ENCODE measurements at regions not wholly inside any gene's neighbourhood (a gene's known extent, or its start where the extent isn't known, plus 50 kb on each side); places are given as distances from the start of the nearest gene placed in this dataset.
"Not testable (repeated sequence)": the region's sequence is repeated elsewhere in the genome, so short reads cannot be mapped to it uniquely, and the experiment has no call there.

- DNase-seq: no peak
Observed at GRCh38 chr12:68425998-68426397, 93.8 kb upstream of the MDM1 start.

- no peak for DNase-seq
Observed at GRCh38 chr12:68428211-68428610, 96.0 kb upstream of the MDM1 start.

DNA sequence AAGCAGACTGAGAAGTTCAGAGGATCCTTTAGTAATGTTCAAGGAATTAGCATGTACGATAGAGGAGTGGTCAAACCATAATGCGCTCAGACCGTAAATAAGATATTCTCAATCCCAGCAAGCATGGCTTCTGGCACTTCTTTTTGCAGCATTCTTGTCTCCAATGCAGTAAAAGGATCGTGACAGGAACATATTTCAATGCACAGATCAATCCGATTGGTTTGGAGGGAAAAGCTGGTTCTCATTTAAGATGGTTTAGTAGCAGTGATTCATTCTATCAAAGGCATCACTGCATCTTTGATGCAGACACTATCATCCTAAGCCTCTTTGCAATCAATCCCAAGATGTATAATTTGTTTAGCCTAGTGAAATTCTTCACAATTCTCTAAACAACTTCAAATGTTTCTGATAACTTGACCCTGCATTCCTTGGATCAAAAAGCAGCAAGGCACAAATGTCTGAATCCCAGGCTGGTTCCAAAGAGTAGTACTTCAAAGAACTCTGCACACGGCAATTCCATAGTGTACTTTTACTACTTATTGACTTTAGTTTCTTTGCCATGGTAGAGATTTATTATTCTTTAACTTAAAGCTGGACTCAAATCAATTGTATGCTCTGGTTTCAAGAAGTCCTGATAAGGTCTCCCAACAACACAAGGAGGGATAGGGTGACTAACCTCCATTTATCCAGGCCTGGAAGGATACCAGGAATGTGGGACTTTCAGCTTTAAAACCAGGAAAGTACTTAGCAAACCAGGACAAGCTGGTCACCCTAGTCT, 96.8 kb upstream of the MDM1 start:
- no peak for DNase-seq

- no peak for DNase-seq
Observed at GRCh38 chr12:68429696-68430095, 97.5 kb upstream of the MDM1 start.

DNA sequence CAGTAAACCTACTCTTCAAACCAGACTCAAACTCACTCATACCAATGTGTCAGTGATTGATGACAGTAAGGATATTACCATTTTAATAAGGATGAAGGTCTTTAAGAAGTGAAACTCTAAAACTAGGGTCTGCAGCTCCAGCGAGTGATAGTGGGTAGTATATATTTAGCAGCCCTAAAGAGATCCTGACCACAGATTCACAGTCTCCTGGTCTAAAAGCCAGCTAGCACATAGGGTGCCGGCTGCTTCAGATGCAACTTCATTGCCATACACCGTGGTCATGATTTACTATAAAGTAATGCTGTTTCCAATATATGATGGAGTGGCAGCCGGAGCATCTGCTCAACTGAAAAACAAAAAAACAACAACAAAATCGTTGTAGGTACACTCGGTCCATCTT, 99.6 kb upstream of the MDM1 start:
- DNase-seq: no peak

DNA sequence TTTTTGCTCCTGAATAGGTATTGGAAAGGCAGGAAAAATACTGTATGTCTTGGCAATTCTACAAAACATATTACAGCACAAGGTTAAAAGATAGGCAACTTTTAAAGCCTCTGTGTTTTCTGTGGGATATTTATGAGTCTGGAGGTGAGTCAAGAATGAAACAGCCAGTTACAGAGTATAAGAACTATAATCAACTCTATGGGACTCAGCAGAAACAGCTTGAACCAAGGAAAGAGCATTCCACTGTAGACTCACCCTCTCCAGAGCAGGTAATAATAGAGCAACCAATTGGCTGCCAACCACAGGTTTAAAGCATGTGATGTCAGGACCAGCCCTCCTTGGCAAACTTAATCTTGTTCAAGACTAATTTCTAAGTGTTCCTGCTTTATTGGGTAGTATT, 100.5 kb upstream of the MDM1 start:
- no peak for DNase-seq

- DNase-seq: no peak
Observed at GRCh38 chr12:68434391-68435298, 102.5 kb upstream of the MDM1 start.

DNA sequence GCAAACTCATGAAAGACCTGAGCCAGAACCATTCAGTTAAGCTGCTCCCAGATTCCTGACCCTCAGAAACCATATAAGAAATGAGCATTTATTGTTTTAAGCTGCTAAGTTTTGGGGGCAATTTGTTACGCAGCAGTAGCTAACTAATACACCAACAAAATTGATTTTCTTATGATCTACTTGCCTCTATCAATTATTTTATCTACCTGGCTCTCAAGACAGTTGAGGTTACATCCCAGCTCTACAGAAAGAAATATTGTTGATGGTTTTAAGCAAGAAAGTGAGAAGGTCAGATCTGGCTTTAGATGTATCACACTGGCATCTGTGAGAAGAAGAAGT, 103.1 kb upstream of the MDM1 start:
- DNase-seq: no peak

DNA sequence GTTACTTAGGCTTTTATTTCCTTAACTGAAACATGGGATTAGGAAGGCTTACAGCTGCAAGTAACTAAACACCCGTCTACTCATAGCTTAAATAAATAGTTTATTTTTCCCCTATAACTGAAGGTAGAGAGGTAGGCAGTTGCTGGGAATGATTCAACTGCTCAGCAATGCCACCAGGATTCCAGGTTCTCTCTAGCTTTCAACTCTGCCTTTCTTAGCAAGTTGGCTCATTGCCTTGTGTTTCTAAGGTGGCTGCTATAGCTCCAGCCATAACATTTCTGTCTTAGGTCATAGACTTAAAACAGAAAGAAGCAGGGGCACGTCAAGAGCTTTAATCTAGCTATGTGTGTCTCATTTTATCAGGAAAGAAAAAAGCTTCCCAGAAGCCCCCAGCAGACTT, 103.7 kb upstream of the MDM1 start:
- no peak for DNase-seq

DNA sequence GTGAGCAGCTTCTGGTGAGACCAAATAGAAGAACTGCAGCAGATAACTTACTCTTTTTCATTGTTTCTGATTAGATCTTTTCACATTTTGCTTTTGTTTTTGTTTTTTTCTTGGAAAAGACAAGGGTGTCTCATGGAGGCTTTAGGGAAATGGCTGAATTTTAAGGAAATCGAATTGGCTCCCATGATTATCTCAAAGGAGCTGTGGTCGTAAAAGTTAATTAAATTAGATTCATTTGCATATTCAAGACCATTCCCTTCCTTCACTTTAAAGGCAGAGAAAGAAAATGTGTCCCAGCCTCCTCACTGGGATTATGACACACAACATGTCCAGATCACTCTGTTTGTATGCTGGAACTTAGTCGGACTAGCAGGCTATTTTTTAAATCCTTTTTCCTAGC, 106.4 kb upstream of the MDM1 start:
- DNase-seq: no peak

DNA sequence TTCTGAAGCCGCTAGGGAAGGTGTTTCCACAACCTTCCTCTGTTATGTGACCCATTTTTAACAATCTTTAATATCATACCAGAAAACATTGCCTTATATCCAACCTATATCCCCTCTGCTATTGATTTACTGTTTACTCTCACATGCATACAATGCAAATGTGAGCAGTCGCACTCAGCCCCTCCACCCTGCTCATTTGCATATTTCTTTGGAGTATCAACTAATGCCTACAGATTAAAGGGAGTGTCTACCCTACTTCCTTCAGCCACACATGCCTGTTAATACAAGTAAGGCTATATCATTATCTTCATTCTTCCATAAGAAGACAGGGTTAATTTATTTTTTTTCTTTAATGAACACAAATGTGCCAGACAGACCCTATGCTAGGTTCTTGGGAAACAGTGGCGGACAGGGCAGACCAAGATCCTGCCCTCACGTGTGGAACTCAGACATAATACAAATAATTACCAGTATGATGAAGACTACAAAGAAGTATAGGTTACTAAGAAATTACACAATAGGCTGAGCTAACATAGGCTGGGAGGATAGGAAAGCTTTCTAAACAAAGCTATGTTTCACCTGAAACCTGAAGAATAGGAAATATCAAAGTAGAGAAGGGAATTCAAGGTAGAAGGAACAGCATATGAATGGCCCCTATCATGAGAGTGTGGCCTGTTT, 107.3 kb upstream of the MDM1 start:
- DNase-seq: no peak

GRCh38 chr12:68440068-68440581, 108.0 kb upstream of the MDM1 start:
- DNase-seq: no peak

DNA sequence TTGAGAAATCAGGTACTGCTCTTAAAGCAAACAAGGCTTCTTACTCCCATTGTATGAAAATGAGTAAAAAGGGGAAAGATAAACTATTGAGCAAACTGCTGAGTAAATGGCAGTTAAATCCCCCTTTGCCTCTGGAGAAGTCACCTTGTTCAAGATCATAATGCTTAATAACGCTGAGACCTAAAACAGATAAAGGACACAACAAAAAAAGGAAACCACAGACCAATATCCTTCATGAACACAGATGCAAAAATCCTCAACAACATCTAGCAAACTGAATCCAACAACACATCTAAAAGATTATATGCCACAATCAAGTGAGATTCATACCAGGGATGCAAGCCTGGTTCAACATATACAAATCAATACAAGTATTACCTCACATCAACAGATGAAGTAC, 109.0 kb upstream of the MDM1 start:
- DNase-seq: no peak

DNA sequence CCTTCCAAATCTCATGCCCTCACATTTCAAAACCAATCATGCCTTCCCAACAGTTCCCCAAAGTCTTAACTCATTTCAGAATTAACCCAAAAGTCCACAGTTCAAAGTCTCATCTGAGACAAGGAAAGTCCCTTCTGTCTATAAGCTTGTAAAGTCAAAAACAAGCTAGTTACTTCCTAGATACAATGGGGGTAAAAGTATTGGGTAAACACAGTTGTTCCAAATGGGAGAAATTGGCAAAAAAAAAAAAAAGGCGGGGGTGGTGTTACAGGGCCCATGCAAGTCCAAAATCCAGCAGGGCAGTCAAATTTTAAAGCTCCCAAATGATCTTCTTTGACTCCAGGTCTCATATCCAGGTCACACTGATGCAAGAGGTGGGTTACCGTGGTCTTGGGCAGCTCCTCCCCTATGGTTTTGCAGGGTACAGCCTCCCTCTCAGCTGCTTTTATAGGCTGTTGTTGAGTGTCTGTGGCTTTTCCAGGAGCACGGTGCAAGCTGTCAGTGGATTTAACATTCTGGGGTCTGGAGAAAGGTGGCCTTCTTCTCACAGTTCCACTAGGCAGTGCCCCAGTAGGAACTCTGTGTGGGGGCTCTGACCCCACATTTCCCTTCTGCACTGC, 110.3 kb upstream of the MDM1 start:
- DNase-seq: not testable (repeated sequence)

DNA sequence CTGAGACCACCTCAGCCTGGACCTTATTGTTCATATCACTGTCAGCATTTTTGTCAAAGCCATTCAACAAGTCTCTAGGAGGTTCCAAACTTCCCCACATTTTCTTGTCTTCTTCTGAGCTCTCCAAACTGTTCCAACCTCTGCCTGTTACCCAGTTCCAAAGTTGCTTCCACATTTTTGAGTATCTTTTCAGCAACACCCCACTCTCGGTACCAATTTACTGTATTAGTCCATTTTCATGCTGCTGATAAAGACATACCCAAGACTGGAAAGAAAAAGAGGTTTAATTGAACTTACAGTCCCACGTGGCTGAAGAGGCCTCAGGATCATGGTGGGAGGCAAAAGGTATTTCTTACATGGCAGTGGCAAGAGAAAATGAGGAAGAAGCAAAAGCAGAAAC, 111.5 kb upstream of the MDM1 start:
- DNase-seq: not testable (repeated sequence)

DNA sequence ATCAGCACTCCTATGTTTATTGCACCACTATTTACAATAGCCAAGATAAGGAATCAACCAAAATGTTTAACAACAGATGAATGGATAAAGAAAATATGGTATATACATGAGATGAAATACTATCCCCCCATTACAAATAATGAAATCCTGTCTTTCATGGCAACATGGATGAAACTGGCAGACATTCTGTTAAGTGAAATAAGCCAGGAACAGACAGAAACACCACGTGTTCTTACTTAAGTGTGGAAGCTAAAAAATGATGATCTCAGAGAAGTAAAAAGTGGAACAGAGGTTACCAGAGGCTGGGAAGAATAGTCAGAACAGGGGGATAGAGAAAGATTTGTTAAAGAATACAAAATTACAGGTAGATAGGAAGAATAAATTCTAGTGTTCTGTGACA, 113.7 kb upstream of the MDM1 start:
- DNase-seq: no peak

DNA sequence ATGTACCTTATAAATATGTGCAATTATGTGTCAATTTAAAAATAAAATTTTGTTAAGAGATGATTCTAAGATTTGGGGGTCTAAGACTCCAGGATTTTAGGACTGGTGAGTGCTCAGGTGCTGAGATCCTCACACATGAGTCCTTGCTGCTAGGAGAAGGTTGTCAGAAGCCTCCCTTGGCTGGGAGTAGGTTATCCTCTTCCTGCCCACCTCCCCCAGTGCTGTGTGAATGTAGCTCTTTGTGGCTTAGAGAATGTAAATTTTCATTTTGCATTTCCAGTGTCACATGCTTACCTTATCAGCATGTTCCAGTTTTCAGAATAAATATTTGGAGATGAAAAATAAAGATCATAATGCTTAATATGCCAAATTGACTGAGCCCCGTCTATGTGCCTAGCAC, 114.2 kb upstream of the MDM1 start:
- DNase-seq: no peak

GRCh38 chr12:68446901-68447796, 115.0 kb upstream of the MDM1 start:
- peak; percentile 2 for DNase-seq

- DNase-seq: no peak
Observed at GRCh38 chr12:68447797-68448260, 115.7 kb upstream of the MDM1 start.

DNA sequence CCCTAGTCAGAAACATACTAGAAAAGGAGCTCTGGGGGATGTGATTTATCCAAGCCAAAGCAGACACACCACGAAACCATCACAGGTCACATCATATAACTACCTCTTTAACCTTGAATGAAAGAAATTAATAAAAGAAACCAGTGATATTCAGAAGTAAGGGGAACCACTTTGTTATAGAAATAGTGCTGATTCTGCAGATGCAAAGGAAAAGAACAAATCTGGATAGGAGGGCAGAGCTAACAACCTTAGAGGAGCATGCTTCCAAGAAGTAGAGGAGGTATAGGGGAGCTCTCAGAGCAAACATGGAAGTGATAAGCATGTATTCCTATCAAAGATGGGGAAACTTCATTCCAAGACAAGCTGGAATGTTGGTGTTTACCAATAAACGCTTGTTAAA, 117.0 kb upstream of the MDM1 start:
- DNase-seq: no peak

DNA sequence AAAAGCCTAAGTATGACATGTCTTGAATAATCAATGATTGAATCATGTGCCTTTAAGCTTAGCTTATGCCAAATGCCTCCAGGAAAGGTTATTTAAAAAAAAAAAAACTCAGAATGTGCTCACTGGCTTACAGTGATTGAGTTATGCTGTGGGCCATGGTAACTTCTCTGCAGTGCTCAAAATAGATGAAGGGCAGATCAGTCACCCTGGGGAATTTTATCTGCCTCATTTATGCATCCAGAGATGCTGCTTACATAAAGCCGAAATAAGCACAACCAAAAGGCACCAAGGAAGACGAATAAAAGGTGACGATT, 118.7 kb upstream of the MDM1 start:
- no peak for DNase-seq
